ENCODE measurements at regions not wholly inside any gene's neighbourhood (a gene's known extent, or its start where the extent isn't known, plus 50 kb on each side); places are given as distances from the start of the nearest gene placed in this dataset.

GRCh38 chrX:51406688-51407519 lies 74.3 kb downstream of the NUDT10 start:
- DNase-seq (ENCODE audit: low read depth) = no peak
- no peak for TF ChIP-seq CTCF (conservative IDR thresholded peaks at IDR 0.05; ENCODE audit: low read depth, low read length)
- no peak overlapping the region for H3K4me3 ChIP-seq (ENCODE audit: low read length)

- DNase-seq (ENCODE audit: low read depth) = no peak
- H3K4me3 ChIP-seq (ENCODE audit: low read length) = no peak overlapping the region
- TF ChIP-seq CTCF (conservative IDR thresholded peaks at IDR 0.05; ENCODE audit: low read depth, low read length) = no peak
Measured at GRCh38 chrX:51404445-51404844, 71.8 kb downstream of the NUDT10 start.

GRCh38 chrX:51395810-51396728 lies 63.4 kb downstream of the NUDT10 start:
- peak overlapping the region; percentile 57 for H3K4me3 ChIP-seq (ENCODE audit: low read length)
- TF ChIP-seq CTCF (conservative IDR thresholded peaks at IDR 0.05; ENCODE audit: low read depth, low read length) = peak; percentile 20
- no peak for DNase-seq (ENCODE audit: low read depth)

GRCh38 chrX:51395480-51395809 lies 62.8 kb downstream of the NUDT10 start:
- no peak for TF ChIP-seq CTCF (conservative IDR thresholded peaks at IDR 0.05; ENCODE audit: low read depth, low read length)
- peak overlapping the region; percentile 57 for H3K4me3 ChIP-seq (ENCODE audit: low read length)
- no peak for DNase-seq (ENCODE audit: low read depth)

All from retinal pigment epithelial cell (primary cell).